NCI-H226 (cell line): ENCODE measurements at regions not wholly inside any gene's neighbourhood (a gene's known extent, or its start where the extent isn't known, plus 50 kb on each side); places are given as distances from the start of the nearest gene placed in this dataset.
"Not testable (repeated sequence)": the region's sequence is repeated elsewhere in the genome, so short reads cannot be mapped to it uniquely, and the experiment has no call there.

Experiments used
- DNase-seq: peaks from one replicate; pipeline ENCODE4 v3.0.0-alpha.2; 2015

GRCh38 chr12:68387338-68387737 lies 55.2 kb upstream of the MDM1 start:
- no peak for DNase-seq

DNA sequence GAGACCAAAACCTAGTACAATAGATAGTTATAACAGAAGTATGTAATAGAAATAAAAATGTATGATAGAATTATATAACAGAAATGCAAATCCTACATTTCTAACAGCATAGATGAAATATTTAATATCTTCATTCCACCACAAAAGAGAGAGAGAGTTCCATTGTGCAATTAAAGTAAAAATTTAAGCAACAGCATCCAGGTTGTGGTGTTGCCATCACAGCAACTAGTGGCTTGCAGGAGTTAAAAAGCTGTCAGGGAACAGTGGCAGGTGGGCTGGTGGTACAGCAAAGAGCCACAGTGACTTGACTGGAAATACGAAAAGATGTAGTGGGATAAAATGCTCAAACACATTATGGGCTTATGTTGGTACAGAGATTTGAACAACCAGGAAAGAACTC lies 57.1 kb upstream of the MDM1 start:
- no peak for DNase-seq

DNA sequence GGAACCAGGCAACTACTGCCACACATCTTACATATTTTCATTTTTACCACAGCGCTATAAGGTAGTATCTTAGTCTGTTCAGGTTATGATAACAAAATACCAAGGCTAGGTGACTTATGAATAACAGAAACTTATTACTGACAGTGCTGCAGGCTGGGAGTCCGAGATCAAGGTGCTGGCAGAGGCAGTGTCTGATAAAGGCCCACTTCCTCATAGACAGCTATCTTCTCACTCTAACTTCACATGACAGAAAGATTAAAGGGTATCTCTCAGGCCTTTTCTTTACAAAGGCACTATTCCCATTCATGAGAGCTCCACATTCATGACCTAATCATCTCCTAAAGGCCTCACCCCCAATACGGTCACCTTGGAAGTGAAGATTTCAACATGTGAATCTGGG lies 59.8 kb upstream of the MDM1 start:
- no peak for DNase-seq

- no peak for DNase-seq
Observed at GRCh38 chr12:68392376-68392775, 60.2 kb upstream of the MDM1 start.

DNA sequence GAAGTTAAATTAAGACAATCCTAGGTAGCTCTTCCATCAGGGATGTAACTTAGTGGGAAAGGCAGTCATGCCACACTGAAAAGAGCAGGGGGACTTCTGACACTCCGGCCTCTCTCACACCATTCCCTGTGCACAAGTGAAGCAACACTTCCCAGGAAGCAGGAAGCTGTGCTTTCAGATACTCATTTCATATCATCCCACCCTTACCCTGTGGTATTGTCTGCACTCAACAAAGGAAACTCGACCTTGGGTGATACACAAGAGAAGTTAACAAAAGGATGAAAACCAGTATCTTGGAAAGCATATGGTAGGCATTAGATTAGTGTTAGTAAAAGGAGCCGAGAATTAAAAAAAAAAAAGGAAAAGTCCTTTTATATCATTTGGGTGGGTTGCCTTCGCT lies 61.3 kb upstream of the MDM1 start:
- no peak for DNase-seq

- DNase-seq: no peak
Observed at GRCh38 chr12:68397566-68398158, 65.5 kb upstream of the MDM1 start.

GRCh38 chr12:68398689-68399088 lies 66.5 kb upstream of the MDM1 start:
- not testable (repeated sequence) for DNase-seq

GRCh38 chr12:68400226-68400829 lies 68.2 kb upstream of the MDM1 start:
- DNase-seq: no peak

DNA sequence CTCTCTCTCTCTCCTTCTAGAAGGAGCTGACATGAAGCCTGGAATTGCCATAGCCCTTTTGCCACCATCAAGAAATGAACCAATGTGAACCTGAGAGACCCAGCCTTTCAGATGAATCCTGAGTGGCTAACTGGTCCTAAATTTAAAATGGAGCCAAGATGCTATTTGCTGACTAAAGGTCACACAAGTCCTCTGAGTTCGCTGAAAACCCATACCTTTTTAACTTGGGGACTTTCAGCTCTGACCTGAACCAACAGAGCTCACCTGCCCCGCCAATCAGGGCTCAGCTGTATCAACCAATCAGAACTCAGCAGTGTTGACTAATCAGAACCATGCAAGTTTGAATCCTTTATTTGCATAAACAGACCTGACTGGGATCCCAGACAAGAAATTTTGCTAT lies 70.3 kb upstream of the MDM1 start:
- no peak for DNase-seq

GRCh38 chr12:68403296-68403695 lies 71.1 kb upstream of the MDM1 start:
- DNase-seq: no peak

GRCh38 chr12:68403711-68404110 lies 71.5 kb upstream of the MDM1 start:
- DNase-seq: peak; percentile 69

GRCh38 chr12:68405343-68405781 lies 73.2 kb upstream of the MDM1 start:
- no peak for DNase-seq

- DNase-seq: peak; percentile 86
Observed at GRCh38 chr12:68406134-68406576, 74.0 kb upstream of the MDM1 start.

- no peak for DNase-seq
Observed at GRCh38 chr12:68406911-68407310, 74.7 kb upstream of the MDM1 start.

- DNase-seq: no peak
Observed at GRCh38 chr12:68410018-68410660, 78.0 kb upstream of the MDM1 start.

GRCh38 chr12:68411371-68411770 lies 79.2 kb upstream of the MDM1 start:
- no peak for DNase-seq

- no peak for DNase-seq
Observed at GRCh38 chr12:68414988-68415387, 82.8 kb upstream of the MDM1 start.

GRCh38 chr12:68416350-68416749 lies 84.2 kb upstream of the MDM1 start:
- DNase-seq: no peak

- peak; percentile 42 for DNase-seq
Observed at GRCh38 chr12:68416826-68417225, 84.7 kb upstream of the MDM1 start.

GRCh38 chr12:68418137-68418460 lies 85.9 kb upstream of the MDM1 start:
- no peak for DNase-seq

- no peak for DNase-seq
Observed at GRCh38 chr12:68420225-68421010, 88.3 kb upstream of the MDM1 start.

DNA sequence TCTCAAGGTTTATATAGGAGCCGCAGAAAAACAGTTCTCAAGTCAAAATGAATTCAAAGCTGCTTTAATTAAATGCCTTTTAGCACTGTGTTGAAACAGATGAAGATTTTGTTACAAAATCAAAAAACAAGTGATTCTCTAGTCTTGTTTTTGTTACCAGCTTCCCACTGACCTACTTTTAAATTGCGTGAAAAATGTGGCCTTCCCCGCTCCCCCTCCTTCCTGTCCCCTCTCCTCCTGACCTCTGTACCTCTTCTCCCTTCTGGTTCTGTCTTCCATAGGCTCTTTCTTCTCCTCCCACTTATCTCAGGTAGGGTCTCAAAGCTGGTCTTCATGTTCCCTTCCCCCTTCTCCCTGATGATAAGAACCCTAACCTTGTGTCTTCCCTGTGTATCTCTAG lies 90.0 kb upstream of the MDM1 start:
- DNase-seq: no peak

DNA sequence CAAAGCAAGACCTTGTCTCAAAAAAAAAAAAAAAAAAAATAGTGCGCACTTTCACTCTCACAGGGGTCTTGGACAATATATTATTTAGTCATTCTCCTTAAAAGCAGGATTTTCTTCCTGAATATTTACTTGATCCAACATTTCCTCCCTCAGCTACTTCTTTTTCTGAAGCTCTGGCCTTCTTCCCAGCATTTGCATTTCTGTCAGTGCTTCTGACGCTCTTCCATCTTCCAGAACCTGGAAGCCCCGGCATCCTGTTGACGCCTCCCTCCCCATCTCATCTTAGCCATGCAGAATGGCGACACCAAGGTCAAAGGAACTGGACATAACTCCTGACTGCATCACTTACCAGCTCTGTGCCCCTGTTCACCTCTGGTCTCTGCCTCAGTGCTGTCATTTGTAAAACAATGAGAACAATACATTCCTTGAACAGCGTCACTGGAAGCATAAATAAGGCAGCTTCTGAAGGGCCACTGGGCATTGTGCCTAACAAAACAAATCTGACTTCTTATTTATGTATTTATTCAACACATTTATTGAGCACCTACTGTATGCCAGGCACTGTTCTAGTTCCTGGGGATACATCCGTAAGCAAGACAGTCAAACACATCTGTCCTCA lies 90.9 kb upstream of the MDM1 start:
- no peak for DNase-seq
